Activated T-cell treated with anti-CD3 and anti-CD28 coated beads, Interleukin-2, amount 50 U/mL, for 48 hours (primary cell): ENCODE measurements at regions not wholly inside any gene's neighbourhood (a gene's known extent, or its start where the extent isn't known, plus 50 kb on each side); places are given as distances from the start of the nearest gene placed in this dataset.
"Not testable (repeated sequence)": the region's sequence is repeated elsewhere in the genome, so short reads cannot be mapped to it uniquely, and the experiment has no call there.

Experiments
- DNase-seq, 2 experiments: peaks; one replicate each; pipeline ENCODE4 v3.0.0-alpha.2; 2020

GRCh38 chr3:144023543-144023942 is 51.9 kb downstream of the DIPK2A start:
- DNase-seq: not testable (repeated sequence)

GRCh38 chr3:144028798-144029411 is 57.3 kb downstream of the DIPK2A start:
- DNase-seq: no peak

GRCh38 chr3:144029769-144030168 is 58.1 kb downstream of the DIPK2A start:
- no peak for DNase-seq

- DNase-seq: no peak
Measured at GRCh38 chr3:144031938-144032337, 60.3 kb downstream of the DIPK2A start.

GRCh38 chr3:144032531-144033239 is 61.1 kb downstream of the DIPK2A start:
- no peak for DNase-seq

- no peak for DNase-seq
Measured at GRCh38 chr3:144033240-144033589, 61.6 kb downstream of the DIPK2A start.

- DNase-seq: no peak
Measured at GRCh38 chr3:144033863-144034262, 62.2 kb downstream of the DIPK2A start.

- DNase-seq: no peak
Measured at GRCh38 chr3:144034715-144035290, 63.2 kb downstream of the DIPK2A start.

- no peak for DNase-seq
Measured at GRCh38 chr3:144036498-144036897, 64.9 kb downstream of the DIPK2A start.

GRCh38 chr3:144039661-144040060 is 68.0 kb downstream of the DIPK2A start:
- no peak for DNase-seq

GRCh38 chr3:144041960-144042556 is 70.4 kb downstream of the DIPK2A start:
- DNase-seq: no peak

- no peak for DNase-seq
Measured at GRCh38 chr3:144045766-144046165, 74.1 kb downstream of the DIPK2A start.

- DNase-seq: no peak
Measured at GRCh38 chr3:144049374-144049773, 77.8 kb downstream of the DIPK2A start.

GRCh38 chr3:144051211-144051610 is 79.6 kb downstream of the DIPK2A start:
- DNase-seq: no peak

GRCh38 chr3:144052275-144052674 is 80.7 kb downstream of the DIPK2A start:
- no peak for DNase-seq

GRCh38 chr3:144053121-144053520 is 81.5 kb downstream of the DIPK2A start:
- DNase-seq: no peak

GRCh38 chr3:144054766-144055165 is 83.1 kb downstream of the DIPK2A start:
- DNase-seq: no peak

GRCh38 chr3:144055604-144056003 is 84.0 kb downstream of the DIPK2A start:
- DNase-seq: no peak

GRCh38 chr3:144058713-144059112 is 87.1 kb downstream of the DIPK2A start:
- DNase-seq: no peak

- DNase-seq: no peak
Measured at GRCh38 chr3:144059481-144059880, 87.9 kb downstream of the DIPK2A start.

- no peak for DNase-seq
Measured at GRCh38 chr3:144060881-144061280, 89.3 kb downstream of the DIPK2A start.

GRCh38 chr3:144063306-144063705 is 91.7 kb downstream of the DIPK2A start:
- no peak for DNase-seq

- no peak for DNase-seq
Measured at GRCh38 chr3:144067059-144067458, 95.4 kb downstream of the DIPK2A start.

- DNase-seq: no peak
Measured at GRCh38 chr3:144073698-144074097, 102.1 kb downstream of the DIPK2A start.
